Activated T-helper 1 cell treated with Interleukin-2 at 50 U/mL for 16 hours (primary cell): ENCODE measurements at regions not wholly inside any gene's neighbourhood (a gene's known extent, or its start where the extent isn't known, plus 50 kb on each side); places are given as distances from the start of the nearest gene placed in this dataset.

Experiments used
- DNase-seq: peaks from one replicate; pipeline ENCODE4 v3.0.0-alpha.2; 2020; ENCODE audit warnings: low read depth

GRCh38 chr15:98420837-98421236, 227.5 kb upstream of the IGF1R start:
- DNase-seq = no peak

- DNase-seq = peak; percentile 38
These were observed 226.8 kb upstream of the IGF1R start for GRCh38 chr15:98421419-98422129.

GRCh38 chr15:98422130-98422478, 226.2 kb upstream of the IGF1R start:
- DNase-seq = no peak

DNA sequence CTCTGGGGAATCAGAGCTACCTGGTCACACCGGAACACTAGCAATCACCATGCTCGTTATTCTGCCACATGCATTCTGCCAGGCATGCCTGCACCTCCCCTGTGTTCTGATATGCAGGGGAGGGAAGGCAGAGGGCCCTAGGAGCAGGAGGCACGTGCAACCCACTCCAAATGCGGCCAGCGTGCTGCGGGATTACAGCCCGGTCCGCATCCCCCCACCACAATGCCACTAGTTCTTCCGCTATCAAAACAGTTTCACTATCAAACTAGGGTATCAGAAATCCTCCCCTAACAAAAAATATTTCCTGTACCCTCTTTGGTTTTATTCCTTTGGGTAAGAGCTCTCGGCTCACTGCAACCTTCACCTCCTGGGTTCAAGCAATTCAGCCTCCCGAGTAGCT, 223.2 kb upstream of the IGF1R start:
- no peak for DNase-seq

GRCh38 chr15:98427321-98427720, 221.0 kb upstream of the IGF1R start:
- no peak for DNase-seq

GRCh38 chr15:98428253-98428989, 219.9 kb upstream of the IGF1R start:
- DNase-seq = peak; percentile 35

GRCh38 chr15:98431171-98431570, 217.2 kb upstream of the IGF1R start:
- DNase-seq = no peak

DNA sequence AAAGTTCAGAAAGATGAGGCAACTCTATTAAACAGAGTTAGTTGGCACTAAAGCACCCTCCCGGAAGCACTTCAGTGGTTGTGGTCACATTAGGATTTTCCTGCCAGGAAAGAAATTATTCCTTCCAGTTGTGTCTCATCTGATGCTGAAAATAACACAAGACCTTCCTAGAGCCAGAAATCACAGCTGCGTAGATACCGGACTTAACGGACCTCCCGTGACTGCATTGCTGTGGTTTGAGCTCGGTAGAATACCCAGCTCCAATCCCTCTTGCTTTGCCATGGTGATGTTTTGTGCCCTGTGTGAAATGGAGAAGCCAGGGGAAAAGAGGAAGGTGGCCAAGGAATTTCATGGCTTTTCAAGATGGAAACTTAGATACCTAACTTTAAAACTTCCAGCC, 215.0 kb upstream of the IGF1R start:
- no peak for DNase-seq

- DNase-seq = no peak
These were observed 214.5 kb upstream of the IGF1R start for GRCh38 chr15:98433856-98434255.

- no peak for DNase-seq
These were observed 210.6 kb upstream of the IGF1R start for GRCh38 chr15:98437752-98438151.

GRCh38 chr15:98438326-98438725, 210.0 kb upstream of the IGF1R start:
- DNase-seq = no peak

GRCh38 chr15:98438907-98439306, 209.4 kb upstream of the IGF1R start:
- DNase-seq = no peak

DNA sequence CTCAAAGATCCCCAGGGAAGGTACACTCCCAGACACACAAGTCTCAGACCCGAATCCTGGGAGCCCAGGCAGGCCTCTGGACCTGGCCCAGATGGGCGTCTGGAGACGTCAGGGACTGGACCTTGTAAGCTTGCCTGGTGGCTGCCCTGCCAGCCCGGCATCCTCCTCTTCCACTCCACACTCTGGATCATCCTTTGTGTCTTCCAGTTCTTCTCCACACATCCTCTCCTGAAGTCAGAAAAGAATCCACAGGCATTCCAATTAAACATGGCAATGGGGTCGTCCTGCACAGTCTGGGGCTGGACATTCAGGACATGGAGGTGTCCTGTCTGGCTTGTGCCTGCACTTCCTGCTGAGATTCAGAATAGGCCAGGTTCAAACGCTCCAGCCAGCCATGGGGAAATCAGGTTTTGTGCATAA, 208.8 kb upstream of the IGF1R start:
- no peak for DNase-seq

DNA sequence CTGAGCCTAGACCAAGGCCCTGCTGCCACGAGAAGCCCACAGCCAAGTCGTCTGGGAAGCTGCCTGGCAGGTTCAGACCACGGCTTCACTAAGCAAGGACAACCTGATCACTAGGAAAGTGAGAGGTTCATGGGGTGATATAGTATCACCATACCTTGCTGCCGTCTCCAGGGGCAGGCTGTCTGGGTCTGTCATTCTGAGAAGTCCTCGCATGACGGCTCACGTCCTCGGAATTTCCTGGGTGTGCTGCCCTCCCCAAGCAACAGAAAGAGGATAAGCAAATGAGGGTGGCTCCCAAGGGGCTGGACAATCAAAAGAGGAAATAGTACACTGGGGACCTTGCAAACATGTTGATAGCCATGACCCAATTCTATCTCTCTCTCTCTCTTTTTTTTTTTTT, 207.4 kb upstream of the IGF1R start:
- no peak for DNase-seq

DNA sequence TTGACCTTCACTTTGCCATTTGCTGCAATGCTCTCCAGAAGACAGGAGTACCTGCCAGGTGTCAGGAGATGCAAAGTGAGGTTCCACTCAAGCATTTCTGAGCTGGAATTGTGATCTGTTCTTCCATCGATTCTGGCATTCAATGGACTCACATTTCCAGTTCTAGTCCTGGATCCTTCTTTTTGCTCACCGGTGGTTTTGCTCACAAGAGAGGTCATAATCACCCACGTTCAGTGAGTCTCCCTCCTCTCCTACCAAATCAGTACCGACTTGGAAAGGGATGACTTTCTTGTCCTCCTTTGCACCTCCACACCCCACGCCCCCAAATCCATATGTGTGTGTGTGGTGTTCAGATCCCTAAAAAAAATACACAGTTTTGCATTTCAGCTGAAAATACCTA, 206.7 kb upstream of the IGF1R start:
- no peak for DNase-seq

DNA sequence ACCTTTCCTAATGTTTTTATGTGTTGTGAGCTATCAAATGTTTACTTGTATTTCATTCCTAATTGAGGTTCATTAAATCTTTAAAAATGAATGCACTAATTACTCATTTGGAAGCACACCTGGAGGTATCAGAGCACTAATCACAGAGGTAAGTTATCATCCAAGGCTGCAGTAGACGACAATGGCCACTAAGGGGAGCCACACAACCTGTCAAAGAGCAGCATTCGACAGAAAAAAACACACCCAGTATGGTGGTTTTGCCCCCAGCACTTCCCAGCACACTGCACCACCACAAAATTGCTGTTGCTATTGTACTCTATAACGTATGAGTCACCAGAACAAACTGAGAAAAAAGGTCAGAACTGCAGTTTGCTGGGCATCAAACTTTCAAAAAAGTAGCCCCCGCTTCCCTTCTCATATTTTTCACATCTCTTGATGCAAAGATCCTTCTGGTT, 205.9 kb upstream of the IGF1R start:
- no peak for DNase-seq

DNA sequence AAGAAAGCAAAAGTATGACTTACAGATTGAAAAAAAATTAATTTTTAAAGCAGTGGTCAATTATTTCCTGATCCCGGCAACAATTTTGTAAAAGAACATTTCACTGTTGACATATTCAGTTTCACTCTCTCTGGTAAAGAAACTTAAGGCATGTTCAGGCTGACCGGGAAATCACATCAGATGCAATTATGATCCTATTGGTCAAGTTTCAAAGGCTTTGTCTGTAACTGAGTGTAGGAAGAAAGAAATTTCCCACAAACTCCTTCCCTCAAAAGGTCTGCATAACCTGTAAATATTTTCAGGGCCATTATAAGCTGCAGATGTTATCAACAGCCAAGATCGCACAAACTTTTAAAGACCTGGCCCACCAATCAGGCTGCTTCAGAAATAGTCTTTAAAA, 205.4 kb upstream of the IGF1R start:
- DNase-seq = no peak

GRCh38 chr15:98443526-98443925, 204.8 kb upstream of the IGF1R start:
- no peak for DNase-seq

DNA sequence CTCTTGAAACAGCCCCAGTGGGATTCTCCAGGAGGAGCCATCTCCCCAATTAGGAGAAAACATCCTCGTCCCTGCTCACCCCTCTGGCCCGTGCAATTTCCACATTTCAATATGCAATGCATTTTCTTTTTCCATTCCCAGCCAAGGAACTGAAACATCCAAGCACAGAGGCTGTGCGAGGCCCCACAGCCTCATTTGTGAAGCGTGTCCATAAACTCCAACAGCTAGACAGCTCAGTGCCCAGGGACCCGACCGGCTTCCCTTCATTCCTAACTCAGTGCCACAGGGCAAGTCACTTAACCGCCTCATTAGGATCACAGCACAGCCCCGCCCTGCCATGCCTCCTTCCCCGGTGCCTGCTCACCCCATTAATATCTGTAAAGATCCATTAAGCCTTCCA, 204.2 kb upstream of the IGF1R start:
- no peak for DNase-seq

DNA sequence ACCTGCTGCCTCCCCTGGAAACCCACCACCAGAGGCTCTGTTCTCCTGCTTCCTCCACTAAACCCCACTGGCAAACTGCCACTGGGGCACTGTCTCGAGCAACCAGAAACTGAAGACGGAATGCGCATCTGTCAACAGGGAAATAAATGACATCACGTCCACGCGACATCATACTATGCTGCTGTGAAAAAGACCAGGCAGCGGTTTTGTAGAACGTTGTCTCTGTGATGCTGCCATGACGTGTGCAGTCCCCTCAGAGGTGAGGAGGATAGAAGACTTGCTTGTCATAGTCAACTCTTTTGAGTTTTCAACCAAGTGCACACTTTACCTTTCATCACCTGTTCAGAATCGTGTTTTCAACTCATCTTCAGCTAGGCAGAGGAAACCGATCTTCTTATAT, 203.0 kb upstream of the IGF1R start:
- DNase-seq = no peak

- DNase-seq = no peak
These were observed 202.3 kb upstream of the IGF1R start for GRCh38 chr15:98446083-98446482.

DNA sequence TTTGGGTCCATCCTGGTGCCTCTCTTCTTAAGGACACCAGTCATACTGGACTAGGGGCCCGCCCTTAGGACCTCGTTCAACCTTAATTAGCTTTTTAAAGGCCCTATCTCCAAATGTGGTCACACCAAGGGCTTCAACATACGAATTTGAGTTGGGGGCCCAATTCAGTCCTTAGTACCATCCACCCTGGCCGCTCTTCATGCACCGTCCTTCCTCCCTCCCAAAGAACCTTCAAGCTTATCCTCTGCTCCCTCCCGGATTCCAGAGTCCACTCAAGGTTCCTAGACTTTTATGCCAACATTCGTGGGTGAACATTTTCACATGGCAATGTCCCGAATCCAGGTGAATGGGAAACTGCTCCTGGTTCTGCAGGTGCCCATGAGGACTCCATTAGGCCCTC, 201.3 kb upstream of the IGF1R start:
- DNase-seq = no peak

- DNase-seq = no peak
These were observed 197.1 kb upstream of the IGF1R start for GRCh38 chr15:98451236-98451635.

- no peak for DNase-seq
These were observed 196.1 kb upstream of the IGF1R start for GRCh38 chr15:98452238-98452637.
